ENCODE measurements at regions not wholly inside any gene's neighbourhood (a gene's known extent, or its start where the extent isn't known, plus 50 kb on each side); places are given as distances from the start of the nearest gene placed in this dataset.

- intact Hi-C loops (cut with micrococcal nuclease; ENCODE audit: unreplicated experiment) = no loop called here
- H3K36me3 Mint-ChIP-seq (ENCODE audit: insufficient read depth, unreplicated experiment) = no peaks in the 10 kb centered on the region
- CTCF ChIA-PET = no interaction called here
- no peaks in the 10 kb centered on the region for H3K9me3 Mint-ChIP-seq (ENCODE audit: low read depth, unreplicated experiment)
- H3K27ac Mint-ChIP-seq (ENCODE audit: unreplicated experiment) = no peak overlapping the region
- peaks cover 94% of the 10 kb centered on the region for H3K27me3 Mint-ChIP-seq (ENCODE audit: unreplicated experiment)
- no peak for DNase-seq
- no peak overlapping the region for H3K4me3 Mint-ChIP-seq (ENCODE audit: low read depth, unreplicated experiment)
- H3K4me1 Mint-ChIP-seq (ENCODE audit: low read depth, unreplicated experiment) = no peaks in the 10 kb centered on the region
- no TSS peak for BruUV-seq (replicated peaks)
- TF ChIP-seq CTCF (IDR thresholded peaks at IDR 0.05; ENCODE audit: unreplicated experiment) = no peak
Observed at GRCh38 chr1:11394592-11395245, 84.2 kb upstream of the DISP3 start.

- no peak for TF ChIP-seq CTCF (IDR thresholded peaks at IDR 0.05; ENCODE audit: unreplicated experiment)
- Mint-ChIP-seq H3K36me3 (ENCODE audit: insufficient read depth, unreplicated experiment) (no peaks in the 10 kb centered on the region), H3K9me3 (ENCODE audit: low read depth, unreplicated experiment) (no peaks in the 10 kb centered on the region), H3K27me3 (ENCODE audit: unreplicated experiment) (peaks cover 94% of the 10 kb centered on the region), H3K4me3 (ENCODE audit: low read depth, unreplicated experiment) (no peak overlapping the region), H3K4me1 (ENCODE audit: low read depth, unreplicated experiment) (no peaks in the 10 kb centered on the region), H3K27ac (ENCODE audit: unreplicated experiment) (no peak overlapping the region)
- CTCF ChIA-PET = no interaction called here
- no peak for DNase-seq
- intact Hi-C loops (cut with micrococcal nuclease; ENCODE audit: unreplicated experiment) = no loop called here
- no TSS peak for BruUV-seq (replicated peaks)
Observed at GRCh38 chr1:11395616-11396015, 83.3 kb upstream of the DISP3 start.

GRCh38 chr1:11397151-11397901 is 81.6 kb upstream of the DISP3 start:
- no TSS peak for BruUV-seq (replicated peaks)
- Mint-ChIP-seq H3K27me3 (ENCODE audit: unreplicated experiment) (peaks cover 83% of the 10 kb centered on the region), H3K9me3 (ENCODE audit: low read depth, unreplicated experiment) (no peaks in the 10 kb centered on the region), H3K4me1 (ENCODE audit: low read depth, unreplicated experiment) (no peaks in the 10 kb centered on the region), H3K36me3 (ENCODE audit: insufficient read depth, unreplicated experiment) (no peaks in the 10 kb centered on the region), H3K27ac (ENCODE audit: unreplicated experiment) (no peak overlapping the region), H3K4me3 (ENCODE audit: low read depth, unreplicated experiment) (no peak overlapping the region)
- intact Hi-C loops (cut with micrococcal nuclease; ENCODE audit: unreplicated experiment) = no loop called here
- CTCF ChIA-PET = no interaction called here
- TF ChIP-seq CTCF (IDR thresholded peaks at IDR 0.05; ENCODE audit: unreplicated experiment) = no peak
- no peak for DNase-seq

GRCh38 chr1:11399250-11399649 is 79.7 kb upstream of the DISP3 start:
- BruUV-seq (replicated peaks) = no TSS peak
- TF ChIP-seq CTCF (IDR thresholded peaks at IDR 0.05; ENCODE audit: unreplicated experiment) = no peak
- Mint-ChIP-seq H3K27ac (ENCODE audit: unreplicated experiment) (no peak overlapping the region), H3K9me3 (ENCODE audit: low read depth, unreplicated experiment) (no peaks in the 10 kb centered on the region), H3K36me3 (ENCODE audit: insufficient read depth, unreplicated experiment) (no peaks in the 10 kb centered on the region), H3K4me1 (ENCODE audit: low read depth, unreplicated experiment) (no peaks in the 10 kb centered on the region), H3K27me3 (ENCODE audit: unreplicated experiment) (peaks cover 72% of the 10 kb centered on the region), H3K4me3 (ENCODE audit: low read depth, unreplicated experiment) (no peak overlapping the region)
- CTCF ChIA-PET = no interaction called here
- no peak for DNase-seq
- intact Hi-C loops (cut with micrococcal nuclease; ENCODE audit: unreplicated experiment) = no loop called here
